MM.1S (cell line): ENCODE measurements at regions not wholly inside any gene's neighbourhood (a gene's known extent, or its start where the extent isn't known, plus 50 kb on each side); places are given as distances from the start of the nearest gene placed in this dataset.
"Not testable (repeated sequence)": the region's sequence is repeated elsewhere in the genome, so short reads cannot be mapped to it uniquely, and the experiment has no call there.

Experiments used
- DNase-seq: peaks from one replicate; pipeline ENCODE4 v3.0.0-alpha.2; 2015
- H2AFZ ChIP-seq: fragments of 300-600 bp; sonication (generic); 2 replicates; pipeline ENCODE4 v1.6.0; 2016; ENCODE audit warnings: antibody characterized with exemption, low read length
- H3F3A ChIP-seq: fragments of 300-600 bp; sonication (generic); 2 replicates; pipeline ENCODE4 v1.6.1; 2016; ENCODE audit warnings: mild to moderate bottlenecking, antibody characterized with exemption, low read length, moderate library complexity, mixed read lengths; ENCODE audit not compliant: insufficient read depth
- H3K27ac ChIP-seq: fragments of 300-600 bp; sonication (generic); 2 replicates; pipeline ENCODE4 v1.5.1; 2016; ENCODE audit warnings: mild to moderate bottlenecking, low read length
- H3K27me3 ChIP-seq: fragments of 300-600 bp; sonication (generic); replicated peaks from 2 replicates; pipeline ENCODE4 v1.6.0; 2016; ENCODE audit warnings: low read length; ENCODE audit not compliant: insufficient read depth
- H3K36me3 ChIP-seq: fragments of 300-600 bp; sonication (generic); replicated peaks from 2 replicates; pipeline ENCODE4 v1.6.1; 2016; ENCODE audit warnings: mild to moderate bottlenecking, low read length, mixed read lengths; ENCODE audit not compliant: insufficient read depth
- H3K4me1 ChIP-seq: fragments of 300-600 bp; sonication (generic); 2 replicates; pipeline ENCODE4 v1.6.1; 2016; ENCODE audit warnings: low read length, mixed read lengths
- H3K4me2 ChIP-seq: fragments of 300-600 bp; sonication (generic); 2 replicates; pipeline ENCODE4 v1.6.0; 2016; ENCODE audit warnings: low read depth, low read length
- H3K4me3 ChIP-seq: fragments of 300-600 bp; sonication (generic); 2 replicates; pipeline ENCODE4 v1.5.1; 2016; ENCODE audit warnings: low read length, mixed read lengths
- H3K79me2 ChIP-seq: fragments of 300-600 bp; sonication (generic); 2 replicates; pipeline ENCODE4 v1.6.1; 2016; ENCODE audit warnings: mixed run types, low read length, mixed read lengths
- H3K9ac ChIP-seq: fragments of 300-600 bp; sonication (generic); 2 replicates; pipeline ENCODE4 v1.6.1; 2016; ENCODE audit warnings: low read length, mixed read lengths
- H3K9me2 ChIP-seq: fragments of 300-600 bp; sonication (generic); replicated peaks from 2 replicates; pipeline ENCODE4 v1.6.1; 2016; ENCODE audit warnings: mild to moderate bottlenecking, low read length, mixed read lengths; ENCODE audit not compliant: insufficient read depth
- H3K9me3 ChIP-seq: fragments of 300-600 bp; sonication (generic); replicated peaks from 2 replicates; pipeline ENCODE4 v1.6.1; 2016; ENCODE audit warnings: mild to moderate bottlenecking, low read length, mixed read lengths; ENCODE audit not compliant: insufficient read depth
- H4K20me1 ChIP-seq: fragments of 300-600 bp; sonication (generic); 2 replicates; pipeline ENCODE4 v1.6.1; 2016; ENCODE audit warnings: mild to moderate bottlenecking, low read length, moderate library complexity, mixed read lengths; ENCODE audit not compliant: insufficient read depth

- not testable (repeated sequence) for H3K79me2 ChIP-seq, DNase-seq, H3K4me3 ChIP-seq, H4K20me1 ChIP-seq, H3K4me2 ChIP-seq, H3K9me3 ChIP-seq, H3K36me3 ChIP-seq, H3K9ac ChIP-seq, H3K9me2 ChIP-seq, H3K4me1 ChIP-seq, H3F3A ChIP-seq, H2AFZ ChIP-seq, H3K27me3 ChIP-seq, H3K27ac ChIP-seq
These were observed 595.1 kb downstream of the RPIA start for GRCh38 chr2:89286448-89287080.

GRCh38 chr2:89287084-89287483, 595.6 kb downstream of the RPIA start:
- H3K27me3 ChIP-seq, H3K79me2 ChIP-seq, H2AFZ ChIP-seq, H3K4me1 ChIP-seq, DNase-seq, H3K4me3 ChIP-seq, H3K36me3 ChIP-seq, H3K27ac ChIP-seq, H3K9me3 ChIP-seq, H3K4me2 ChIP-seq, H3K9me2 ChIP-seq, H4K20me1 ChIP-seq, H3K9ac ChIP-seq, H3F3A ChIP-seq: not testable (repeated sequence)

GRCh38 chr2:89291717-89292298, 600.3 kb downstream of the RPIA start:
- DNase-seq, H3K27ac ChIP-seq, H3F3A ChIP-seq, H3K4me1 ChIP-seq, H3K36me3 ChIP-seq, H3K27me3 ChIP-seq, H3K9ac ChIP-seq, H3K79me2 ChIP-seq, H2AFZ ChIP-seq, H4K20me1 ChIP-seq, H3K4me2 ChIP-seq, H3K9me2 ChIP-seq, H3K9me3 ChIP-seq, H3K4me3 ChIP-seq: not testable (repeated sequence)

- H3K36me3 ChIP-seq, H3K27me3 ChIP-seq, H2AFZ ChIP-seq: not testable (repeated sequence)
These were observed 601.9 kb downstream of the RPIA start for GRCh38 chr2:89293399-89293798.

GRCh38 chr2:89294335-89294734, 602.9 kb downstream of the RPIA start:
- H3K4me2 ChIP-seq, H3K36me3 ChIP-seq, H4K20me1 ChIP-seq, H3K4me3 ChIP-seq, DNase-seq, H3K27me3 ChIP-seq, H3K27ac ChIP-seq, H3F3A ChIP-seq, H2AFZ ChIP-seq, H3K9me2 ChIP-seq, H3K79me2 ChIP-seq, H3K4me1 ChIP-seq, H3K9ac ChIP-seq, H3K9me3 ChIP-seq: not testable (repeated sequence)

More at GRCh38 chr2:89293399-89293798, 601.9 kb downstream of the RPIA start:
- H3K9me3 ChIP-seq, H3K4me1 ChIP-seq, H3K9me2 ChIP-seq, H4K20me1 ChIP-seq, H3K4me2 ChIP-seq, H3F3A ChIP-seq, H3K4me3 ChIP-seq, H3K79me2 ChIP-seq, DNase-seq, H3K9ac ChIP-seq, H3K27ac ChIP-seq: not testable (repeated sequence)

GRCh38 chr2:89296820-89297398, 605.4 kb downstream of the RPIA start:
- H3F3A ChIP-seq, H3K27ac ChIP-seq, H3K27me3 ChIP-seq, H3K4me2 ChIP-seq, H3K9ac ChIP-seq, H3K36me3 ChIP-seq, H3K79me2 ChIP-seq, H3K9me3 ChIP-seq, H2AFZ ChIP-seq, H3K4me3 ChIP-seq, H3K4me1 ChIP-seq, H4K20me1 ChIP-seq, DNase-seq, H3K9me2 ChIP-seq: not testable (repeated sequence)

GRCh38 chr2:89299196-89299595, 607.7 kb downstream of the RPIA start:
- not testable (repeated sequence) for H4K20me1 ChIP-seq, H3F3A ChIP-seq, H3K9me3 ChIP-seq, H3K36me3 ChIP-seq, H3K4me1 ChIP-seq, H3K27me3 ChIP-seq, H2AFZ ChIP-seq, H3K4me2 ChIP-seq, H3K27ac ChIP-seq, H3K79me2 ChIP-seq, H3K9me2 ChIP-seq, H3K4me3 ChIP-seq, DNase-seq, H3K9ac ChIP-seq

GRCh38 chr2:89305623-89306022, 614.1 kb downstream of the RPIA start:
- H3K27ac ChIP-seq, H3K9me2 ChIP-seq, H3K4me3 ChIP-seq, H3F3A ChIP-seq, H3K9me3 ChIP-seq, DNase-seq, H3K36me3 ChIP-seq, H3K4me1 ChIP-seq, H3K79me2 ChIP-seq, H3K4me2 ChIP-seq, H3K9ac ChIP-seq, H3K27me3 ChIP-seq, H4K20me1 ChIP-seq, H2AFZ ChIP-seq: not testable (repeated sequence)
